H9 (cell line): ENCODE measurements at regions not wholly inside any gene's neighbourhood (a gene's known extent, or its start where the extent isn't known, plus 50 kb on each side); places are given as distances from the start of the nearest gene placed in this dataset.

Experiments
- DNase-seq: peaks from one replicate; pipeline ENCODE4 v3.0.0-alpha.2; 2017
- H2AFZ ChIP-seq: one replicate; pipeline ENCODE4 v1.6.1; 2013; ENCODE audit warnings: mild to moderate bottlenecking, low read length, control low read depth, moderate library complexity
- H2AK5ac ChIP-seq: 2 replicates; pipeline ENCODE4 v1.6.1; 2013; ENCODE audit warnings: low read length, control low read depth, mixed read lengths; ENCODE audit not compliant: insufficient read length
- H2BK120ac ChIP-seq: one replicate; pipeline ENCODE4 v1.6.1; 2013; ENCODE audit warnings: low read depth, mild to moderate bottlenecking, low read length, control low read depth, inconsistent platforms; ENCODE audit not compliant: poor library complexity, severe bottlenecking
- H2BK12ac ChIP-seq: 2 replicates; pipeline ENCODE4 v1.6.1; 2013; ENCODE audit warnings: low read length, control low read depth, mixed read lengths, low read depth; ENCODE audit not compliant: insufficient read length
- H2BK15ac ChIP-seq: 2 replicates; pipeline ENCODE4 v1.6.1; 2013; ENCODE audit warnings: low read depth, low read length, control low read depth
- H2BK20ac ChIP-seq: one replicate; pipeline ENCODE4 v1.6.1; 2013; ENCODE audit warnings: low read depth, mild to moderate bottlenecking, low read length, control low read depth, inconsistent platforms; ENCODE audit not compliant: poor library complexity, severe bottlenecking
- H2BK5ac ChIP-seq: 2 replicates; pipeline ENCODE4 v1.6.1; 2013; ENCODE audit warnings: low read length, control low read depth, mixed read lengths; ENCODE audit not compliant: insufficient read length
- H3K14ac ChIP-seq: 2 replicates; pipeline ENCODE4 v1.6.1; 2013; ENCODE audit warnings: low read length, control low read depth; ENCODE audit not compliant: insufficient read depth
- H3K18ac ChIP-seq: 2 replicates; pipeline ENCODE4 v1.6.1; 2013; ENCODE audit warnings: low read depth, mild to moderate bottlenecking, mixed read lengths, low read length, control low read depth; ENCODE audit not compliant: insufficient read length
- H3K23ac ChIP-seq: 2 replicates; pipeline ENCODE4 v1.6.1; 2013; ENCODE audit warnings: low read length, control low read depth, mixed read lengths, low read depth; ENCODE audit not compliant: insufficient read length
- H3K23me2 ChIP-seq: 2 replicates; pipeline ENCODE4 v1.6.1; 2013; ENCODE audit warnings: low read depth, mild to moderate bottlenecking, mixed read lengths, low read length, control low read depth; ENCODE audit not compliant: insufficient read length, poor library complexity, severe bottlenecking
- H3K27ac ChIP-seq: 2 replicates; pipeline ENCODE4 v1.5.1; 2013; ENCODE audit warnings: low read length, control low read depth, mixed read lengths, low read depth; ENCODE audit not compliant: insufficient read length
- H3K27me3 ChIP-seq: 2 replicates; pipeline ENCODE4 v1.6.1; 2013; ENCODE audit warnings: low read length, control low read depth, inconsistent platforms; ENCODE audit not compliant: insufficient read depth
- H3K4ac ChIP-seq: 2 replicates; pipeline ENCODE4 v1.6.1; 2013; ENCODE audit warnings: low read depth, mild to moderate bottlenecking, control low read depth, inconsistent platforms, low read length, moderate library complexity
- H3K4me1 ChIP-seq: 2 replicates; pipeline ENCODE4 v1.6.1; 2013; ENCODE audit warnings: low read length, control low read depth, inconsistent platforms; ENCODE audit not compliant: insufficient read depth
- H3K4me2 ChIP-seq: 2 replicates; pipeline ENCODE4 v1.6.1; 2013; ENCODE audit warnings: low read length, control low read depth, mixed read lengths; ENCODE audit not compliant: insufficient read length, insufficient read depth
- H3K56ac ChIP-seq: 2 replicates; pipeline ENCODE4 v1.6.1; 2013; ENCODE audit warnings: low read depth, mild to moderate bottlenecking, mixed read lengths, low read length, control low read depth; ENCODE audit not compliant: insufficient read length
- H3K79me1 ChIP-seq: 2 replicates; pipeline ENCODE4 v1.6.1; 2013; ENCODE audit warnings: low read depth, mild to moderate bottlenecking, moderate library complexity, low read length, control low read depth, inconsistent platforms; ENCODE audit not compliant: insufficient read depth, poor library complexity, severe bottlenecking
- H3K79me2 ChIP-seq: 2 replicates; pipeline ENCODE4 v1.6.1; 2013; ENCODE audit warnings: low read length, control low read depth, inconsistent platforms; ENCODE audit not compliant: insufficient read depth
- H3K9ac ChIP-seq: 2 replicates; pipeline ENCODE4 v1.6.1; 2013; ENCODE audit warnings: low read length, control low read depth, mixed read lengths; ENCODE audit not compliant: insufficient read length; ENCODE audit errors: extremely low read depth
- H3K9me3 ChIP-seq: one replicate; pipeline ENCODE4 v1.6.1; 2013; ENCODE audit warnings: low read depth, low read length, inconsistent platforms; ENCODE audit not compliant: control insufficient read depth
- H3T11ph ChIP-seq: one replicate; pipeline ENCODE4 v1.6.1; 2013; ENCODE audit warnings: mild to moderate bottlenecking, low read length, control low read depth, inconsistent platforms
- H4K20me1 ChIP-seq: one replicate; pipeline ENCODE4 v1.6.1; 2013; ENCODE audit not compliant: control insufficient read depth, insufficient read length, insufficient read depth
- H4K5ac ChIP-seq: 2 replicates; pipeline ENCODE4 v1.6.1; 2013; ENCODE audit warnings: low read depth, mild to moderate bottlenecking, mixed read lengths, low read length, control low read depth; ENCODE audit not compliant: insufficient read length
- H4K8ac ChIP-seq: replicated peaks from 2 replicates; pipeline ENCODE4 v1.6.1; 2013; ENCODE audit warnings: low read length, control low read depth, mixed read lengths, low read depth; ENCODE audit not compliant: insufficient read length
- H4K91ac ChIP-seq: 2 replicates; pipeline ENCODE4 v1.6.1; 2013; ENCODE audit warnings: low read depth, mild to moderate bottlenecking, moderate library complexity, mixed read lengths, low read length, control low read depth; ENCODE audit not compliant: insufficient read length
- H3K27ac Mint-ChIP-seq, 3 experiments: 2 replicates in 2 of 3; 3 replicates in 1 of 3; pipeline ENCODE4 v1.8.0; 2020 to 2021; ENCODE audit warnings: mixed read lengths in 3 of 3, mild to moderate bottlenecking in 1 of 3, moderate library complexity in 1 of 3
- H3K27me3 Mint-ChIP-seq: 2 replicates; pipeline ENCODE4 v1.8.0; 2021; ENCODE audit warnings: low read depth, mild to moderate bottlenecking, moderate library complexity, mixed read lengths
- H3K36me3 Mint-ChIP-seq, 3 experiments: 2 replicates in 2 of 3; 3 replicates in 1 of 3; pipeline ENCODE4 v1.8.0; 2020 to 2021; ENCODE audit warnings: low read depth in 3 of 3, mixed read lengths in 3 of 3; ENCODE audit not compliant: insufficient read depth in 1 of 3
- H3K4me1 Mint-ChIP-seq, 2 experiments: 2 replicates each; pipeline ENCODE4 v1.8.0; 2020; ENCODE audit warnings: mixed read lengths in 2 of 2
- H3K4me3 Mint-ChIP-seq, 2 experiments: 2 replicates in 1 of 2; 3 replicates in 1 of 2; pipeline ENCODE4 v1.8.0; 2020 to 2021; ENCODE audit warnings: mild to moderate bottlenecking in 2 of 2, mixed read lengths in 2 of 2, moderate library complexity in 1 of 2
- H3K9me3 Mint-ChIP-seq, 2 experiments: 2 replicates in 1 of 2; 3 replicates in 1 of 2; pipeline ENCODE4 v1.8.0; 2020; ENCODE audit warnings: mild to moderate bottlenecking in 2 of 2, mixed read lengths in 2 of 2, moderate library complexity in 1 of 2
- WGBS: extraction: QIAGEN DNeasy Blood & Tissue Kit; methylation state at CpG from one replicate; pipeline ENCODE4 v1.1.7; 2013; ENCODE audit warnings: missing lambda C conversion rate, low lambda C conversion rate, mixed read lengths; ENCODE audit not compliant: insufficient read length; ENCODE audit errors: extremely low coverage; 5-methylcytosine and 5-hydroxymethylcytosine counted together
- TF ChIP-seq, protein P1 (sequence below): fragments of 200-600 bp; sonication (generic); conservative IDR thresholded peaks from 3 replicates; pipeline ENCODE4 v1.8.0; 2021; ENCODE audit warnings: antibody characterized with exemption, mild to moderate bottlenecking

GRCh38 chr2:5372141-5372540, 320.0 kb upstream of the SOX11 start:
- no peak overlapping the region for H3K56ac ChIP-seq
- H4K91ac ChIP-seq: no peak overlapping the region
- H2BK20ac ChIP-seq: no peak overlapping the region
- no peak overlapping the region for H2AK5ac ChIP-seq
- no peak overlapping the region for H2BK5ac ChIP-seq
- H2BK120ac ChIP-seq: no peak overlapping the region
- no peak overlapping the region for H3K23ac ChIP-seq
- peak overlapping the region in 1 of 2 experiments; percentile 78; a peak in 1 of 5 replicates for H3K4me3 Mint-ChIP-seq
- H3K27ac Mint-ChIP-seq: no peak overlapping the region
- H3K27me3 ChIP-seq: no peaks in the 10 kb centered on the region
- peaks cover 51 to 58% of the 10 kb centered on the region in 2 experiments for H3K4me1 Mint-ChIP-seq
- H3K27me3 Mint-ChIP-seq: no peaks in the 10 kb centered on the region
- no peak overlapping the region for H4K5ac ChIP-seq
- H3K27ac ChIP-seq: no peak overlapping the region
- no peaks in the 10 kb centered on the region for H4K20me1 ChIP-seq
- no peak for DNase-seq
- no peaks in the 10 kb centered on the region for H3K36me3 Mint-ChIP-seq
- H3K14ac ChIP-seq: no peak overlapping the region
- no peaks in the 10 kb centered on the region for H3K79me2 ChIP-seq
- no peak overlapping the region for H2AFZ ChIP-seq
- H3K79me1 ChIP-seq: no peaks in the 10 kb centered on the region
- no peaks in the 10 kb centered on the region for H3K9me3 Mint-ChIP-seq
- H2BK12ac ChIP-seq: no peak overlapping the region
- no peaks in the 10 kb centered on the region for H3K23me2 ChIP-seq
- peak overlapping the region; percentile 36 for H3K4me2 ChIP-seq
- H3T11ph ChIP-seq: no peak overlapping the region
- H3K9me3 ChIP-seq: no peaks in the 10 kb centered on the region
- no peak overlapping the region for H2BK15ac ChIP-seq
- no peak overlapping the region for H3K18ac ChIP-seq
- WGBS: no CpG with 5 or more reads among the region's 6 CpGs
- H4K8ac ChIP-seq: no peak overlapping the region
- TF ChIP-seq, protein P1, sequence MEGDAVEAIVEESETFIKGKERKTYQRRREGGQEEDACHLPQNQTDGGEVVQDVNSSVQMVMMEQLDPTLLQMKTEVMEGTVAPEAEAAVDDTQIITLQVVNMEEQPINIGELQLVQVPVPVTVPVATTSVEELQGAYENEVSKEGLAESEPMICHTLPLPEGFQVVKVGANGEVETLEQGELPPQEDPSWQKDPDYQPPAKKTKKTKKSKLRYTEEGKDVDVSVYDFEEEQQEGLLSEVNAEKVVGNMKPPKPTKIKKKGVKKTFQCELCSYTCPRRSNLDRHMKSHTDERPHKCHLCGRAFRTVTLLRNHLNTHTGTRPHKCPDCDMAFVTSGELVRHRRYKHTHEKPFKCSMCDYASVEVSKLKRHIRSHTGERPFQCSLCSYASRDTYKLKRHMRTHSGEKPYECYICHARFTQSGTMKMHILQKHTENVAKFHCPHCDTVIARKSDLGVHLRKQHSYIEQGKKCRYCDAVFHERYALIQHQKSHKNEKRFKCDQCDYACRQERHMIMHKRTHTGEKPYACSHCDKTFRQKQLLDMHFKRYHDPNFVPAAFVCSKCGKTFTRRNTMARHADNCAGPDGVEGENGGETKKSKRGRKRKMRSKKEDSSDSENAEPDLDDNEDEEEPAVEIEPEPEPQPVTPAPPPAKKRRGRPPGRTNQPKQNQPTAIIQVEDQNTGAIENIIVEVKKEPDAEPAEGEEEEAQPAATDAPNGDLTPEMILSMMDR: no peak
- peaks cover 2% of the 10 kb centered on the region for H3K4me1 ChIP-seq
- H3K4ac ChIP-seq: no peak overlapping the region
- H3K9ac ChIP-seq: no peak overlapping the region
